ENCODE measurements at regions not wholly inside any gene's neighbourhood (a gene's known extent, or its start where the extent isn't known, plus 50 kb on each side); places are given as distances from the start of the nearest gene placed in this dataset.

GRCh38 chr13:90592943-90593342 lies 754.5 kb upstream of the MIR17HG start:
- TF ChIP-seq HNF4G (IDR thresholded peaks at IDR 0.05) = no peak
- no peak for TF ChIP-seq CTCF (IDR thresholded peaks at IDR 0.05; ENCODE audit: low read depth, low read length, missing input control)
- no peak for TF ChIP-seq JUND (IDR thresholded peaks at IDR 0.05)
- TF ChIP-seq EGR1 (IDR thresholded peaks at IDR 0.05; ENCODE audit: low read depth in 2 of 2) = no peak
- no peak for TF ChIP-seq REST (IDR thresholded peaks at IDR 0.05)
- TF ChIP-seq TAF1 (conservative IDR thresholded peaks at IDR 0.05) = no peak
- TF ChIP-seq ATF3 (IDR thresholded peaks at IDR 0.05) = no peak
- TF ChIP-seq RAD21 (IDR thresholded peaks at IDR 0.05) = no peak
- no peak for TF ChIP-seq ZBTB33 (IDR thresholded peaks at IDR 0.05)
- no peak for TF ChIP-seq SP1 (IDR thresholded peaks at IDR 0.05)
- no peak for TF ChIP-seq FOXA1 (IDR thresholded peaks at IDR 0.05)
- no peak for TF ChIP-seq NR2F2 (IDR thresholded peaks at IDR 0.05)
- TF ChIP-seq MAX (IDR thresholded peaks at IDR 0.05) = no peak
- TF ChIP-seq HNF4A (conservative IDR thresholded peaks at IDR 0.05) = no peak

All from liver (tissue), 3 donors.